Body of pancreas (tissue), 4 donors: ENCODE measurements at regions not wholly inside any gene's neighbourhood (a gene's known extent, or its start where the extent isn't known, plus 50 kb on each side); places are given as distances from the start of the nearest gene placed in this dataset.

Experiments used
- ATAC-seq: fragments of 150-250 bp; one replicate; pipeline ENCODE4 v1.9.1; 2016
- DNase-seq, 4 donors: peaks; one replicate each; pipeline ENCODE4 v3.0.0-alpha.2; 2019
- H3K27ac ChIP-seq, 4 donors: fragments of 200-600 bp; sonication (generic); 1 replicate in 3 of 4; 2 replicates in 1 of 4; pipeline versions ENCODE4 v1.5.1 to v1.6.1; 2016 to 2019; ENCODE audit warnings: mild to moderate bottlenecking in 1 of 4, mixed read lengths in 1 of 4, moderate library complexity in 1 of 4
- H3K27me3 ChIP-seq, 2 donors: fragments of 200-600 bp; sonication (generic); one replicate each; pipeline ENCODE4 v1.6.0; 2016; ENCODE audit warnings: mild to moderate bottlenecking in 1 of 2
- H3K36me3 ChIP-seq, 2 donors: fragments of 200-600 bp; sonication (generic); replicated peaks in 1 of 2; 2 replicates each; pipeline ENCODE4 v1.5.1; 2016; ENCODE audit warnings: low read depth in 2 of 2; ENCODE audit not compliant: insufficient read depth in 1 of 2
- H3K4me1 ChIP-seq: fragments of 200-600 bp; sonication (generic); one replicate; pipeline ENCODE4 v1.6.0; 2016
- H3K4me3 ChIP-seq, 2 donors: fragments of 200-600 bp; sonication (generic); 1 replicate in 1 of 2; 2 replicates in 1 of 2; pipeline ENCODE4 v1.5.1; 2016 to 2019
- H3K9me3 ChIP-seq, 3 donors: fragments of 200-600 bp; sonication (generic); 1 replicate in 2 of 3; 2 replicates in 1 of 3; pipeline ENCODE4 v1.5.1; 2016
- POLR2A ChIP-seq, 3 donors: fragments of 450-650 bp; IDR thresholded peaks; one replicate each; pipeline ENCODE4 v1.6.1; 2016; ENCODE audit warnings: antibody characterized with exemption in 3 of 3, mild to moderate bottlenecking in 2 of 3
- WGBS, 2 donors: methylation state at CpG; one replicate each; pipeline ENCODE4 v1.1.5; 2017; 5-methylcytosine and 5-hydroxymethylcytosine counted together
- intact Hi-C: fragments of 100-400 bp; cut with DNase I; formaldehyde crosslinking; loops from one replicate; pipeline ENCODE4 v1.15.1; 2023
- TF ChIP-seq, protein P1 (sequence below), 7 experiments: fragments of 450-650 bp in 4 of 7; fragments of 200-600 bp in 3 of 7; sonication (generic) in 3 of 7; IDR thresholded peaks; one replicate each; pipeline ENCODE4 v1.5.1; 2016 to 2019; ENCODE audit warnings: antibody characterized with exemption in 7 of 7

DNA sequence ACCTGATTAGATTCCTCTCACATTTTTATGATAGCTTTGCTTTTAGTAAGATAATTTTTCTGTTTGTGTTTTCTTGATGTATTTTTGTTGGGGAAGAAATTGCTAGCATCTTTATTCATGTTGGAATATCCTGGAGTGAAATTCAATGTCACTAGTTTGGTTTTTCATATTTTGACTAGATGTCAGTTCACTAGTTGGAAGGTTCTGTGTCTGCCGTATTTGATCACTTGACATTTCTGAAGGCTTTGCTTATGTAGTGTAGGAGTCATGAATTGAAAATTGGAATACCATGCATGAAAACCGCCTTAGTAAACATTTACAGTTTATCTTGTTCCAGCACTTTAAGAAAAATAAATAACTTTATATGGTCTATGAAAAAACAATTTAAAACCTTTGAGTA lies 348.4 kb downstream of the AASDHPPT start:
- Histone ChIP-seq H3K4me1 (no peaks in the 10 kb centered on the region), H3K36me3 (no peaks in the 10 kb centered on the region), H3K27ac (no peak overlapping the region), H3K4me3 (no peak overlapping the region), H3K27me3 (no peaks in the 10 kb centered on the region), H3K9me3 (no peaks in the 10 kb centered on the region)
- intact Hi-C loops = no loop called here
- 87 to 89% methylated on average over 2 of the region's 2 CpGs for WGBS, 2 donors
- ATAC-seq (no peak), DNase-seq (no peak)
- TF ChIP-seq, protein P1, sequence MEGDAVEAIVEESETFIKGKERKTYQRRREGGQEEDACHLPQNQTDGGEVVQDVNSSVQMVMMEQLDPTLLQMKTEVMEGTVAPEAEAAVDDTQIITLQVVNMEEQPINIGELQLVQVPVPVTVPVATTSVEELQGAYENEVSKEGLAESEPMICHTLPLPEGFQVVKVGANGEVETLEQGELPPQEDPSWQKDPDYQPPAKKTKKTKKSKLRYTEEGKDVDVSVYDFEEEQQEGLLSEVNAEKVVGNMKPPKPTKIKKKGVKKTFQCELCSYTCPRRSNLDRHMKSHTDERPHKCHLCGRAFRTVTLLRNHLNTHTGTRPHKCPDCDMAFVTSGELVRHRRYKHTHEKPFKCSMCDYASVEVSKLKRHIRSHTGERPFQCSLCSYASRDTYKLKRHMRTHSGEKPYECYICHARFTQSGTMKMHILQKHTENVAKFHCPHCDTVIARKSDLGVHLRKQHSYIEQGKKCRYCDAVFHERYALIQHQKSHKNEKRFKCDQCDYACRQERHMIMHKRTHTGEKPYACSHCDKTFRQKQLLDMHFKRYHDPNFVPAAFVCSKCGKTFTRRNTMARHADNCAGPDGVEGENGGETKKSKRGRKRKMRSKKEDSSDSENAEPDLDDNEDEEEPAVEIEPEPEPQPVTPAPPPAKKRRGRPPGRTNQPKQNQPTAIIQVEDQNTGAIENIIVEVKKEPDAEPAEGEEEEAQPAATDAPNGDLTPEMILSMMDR (IDR thresholded peaks at IDR 0.05) = no peak
- no peak for TF ChIP-seq POLR2A (IDR thresholded peaks at IDR 0.05)

DNA sequence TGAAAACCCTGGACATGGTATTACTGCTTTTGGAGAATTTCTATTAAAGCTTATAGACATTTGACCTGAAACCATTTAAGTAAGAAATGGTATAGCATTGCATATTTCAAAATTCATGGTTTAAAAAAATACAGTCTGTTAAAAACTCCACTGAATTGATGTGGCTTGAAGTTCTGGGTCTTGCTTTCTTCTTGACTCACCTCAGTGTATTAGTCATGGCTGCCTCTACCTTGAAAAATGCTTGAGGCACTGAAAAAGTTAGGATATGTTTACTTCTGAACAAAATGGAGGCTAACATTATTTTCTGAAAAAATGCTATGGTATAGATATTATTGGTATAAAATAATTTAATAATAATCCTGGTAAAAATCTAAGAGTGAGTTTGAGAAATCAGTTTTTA lies 349.2 kb downstream of the AASDHPPT start:
- H3K27ac ChIP-seq = no peak overlapping the region
- no peaks in the 10 kb centered on the region for H3K4me1 ChIP-seq
- H3K9me3 ChIP-seq = no peaks in the 10 kb centered on the region
- intact Hi-C loops = no loop called here
- no peak overlapping the region for H3K4me3 ChIP-seq
- ATAC-seq (no peak), DNase-seq (no peak)
- H3K36me3 ChIP-seq = no peaks in the 10 kb centered on the region
- TF ChIP-seq, protein P1 (IDR thresholded peaks at IDR 0.05) = no peak
- no peak for TF ChIP-seq POLR2A (IDR thresholded peaks at IDR 0.05)
- no peaks in the 10 kb centered on the region for H3K27me3 ChIP-seq

DNA sequence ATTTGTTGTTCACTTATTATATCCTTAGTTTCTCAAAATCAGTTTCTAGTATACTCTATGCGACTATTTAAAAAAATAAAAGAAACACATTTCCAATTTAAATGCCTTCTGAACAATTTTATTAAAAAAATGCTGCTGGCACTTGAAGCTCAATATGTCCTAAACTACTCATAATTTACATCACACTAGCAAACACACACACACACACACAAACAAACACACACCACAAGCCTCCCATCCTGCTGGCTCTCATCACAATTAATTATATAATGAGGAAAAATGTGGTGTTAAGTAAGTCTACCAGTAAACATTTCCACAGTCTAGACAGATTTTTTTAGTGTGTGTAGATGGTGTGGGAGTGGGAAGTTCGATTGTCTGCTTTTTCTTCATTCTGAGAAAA lies 350.3 kb downstream of the AASDHPPT start:
- intact Hi-C loops = no loop called here
- no peaks in the 10 kb centered on the region for H3K4me1 ChIP-seq
- no peaks in the 10 kb centered on the region for H3K9me3 ChIP-seq
- H3K27ac ChIP-seq = no peak overlapping the region
- H3K4me3 ChIP-seq = no peak overlapping the region
- no peaks in the 10 kb centered on the region for H3K27me3 ChIP-seq
- ATAC-seq = no peak
- WGBS, 2 donors = 82 to 93% methylated on average over 2 of the region's 2 CpGs
- TF ChIP-seq, protein P1 (IDR thresholded peaks at IDR 0.05) = no peak
- no peak for DNase-seq
- H3K36me3 ChIP-seq = no peaks in the 10 kb centered on the region

DNA sequence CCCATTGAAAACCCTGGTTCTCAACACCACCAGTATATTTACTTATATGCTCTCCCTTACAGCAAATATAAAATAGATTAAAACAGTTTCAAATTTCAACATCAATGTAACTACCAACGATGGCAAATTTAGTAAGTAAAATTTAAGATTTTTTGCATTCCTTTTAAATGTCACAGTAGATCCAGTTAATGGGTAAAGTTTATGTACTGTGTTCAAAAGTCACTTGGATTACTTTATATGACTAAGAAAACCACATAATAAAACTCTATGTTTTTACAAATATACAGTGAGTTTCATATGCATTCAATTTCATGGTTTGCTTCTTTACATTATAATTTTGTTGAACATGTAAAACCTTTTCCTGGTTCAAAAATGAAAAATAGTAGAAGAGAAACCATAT lies 364.6 kb downstream of the AASDHPPT start:
- TF ChIP-seq POLR2A (IDR thresholded peaks at IDR 0.05) = no peak
- TF ChIP-seq, protein P1 (IDR thresholded peaks at IDR 0.05) = no peak
- Histone ChIP-seq H3K27ac (no peak overlapping the region), H3K9me3 (no peaks in the 10 kb centered on the region), H3K27me3 (no peaks in the 10 kb centered on the region), H3K4me1 (no peaks in the 10 kb centered on the region), H3K36me3 (no peaks in the 10 kb centered on the region), H3K4me3 (no peak overlapping the region)
- DNase-seq = no peak
- no peak for ATAC-seq
- 62 to 66% methylated on average over 1 of the region's 1 CpG for WGBS, 2 donors
- intact Hi-C loops = no loop called here

DNA sequence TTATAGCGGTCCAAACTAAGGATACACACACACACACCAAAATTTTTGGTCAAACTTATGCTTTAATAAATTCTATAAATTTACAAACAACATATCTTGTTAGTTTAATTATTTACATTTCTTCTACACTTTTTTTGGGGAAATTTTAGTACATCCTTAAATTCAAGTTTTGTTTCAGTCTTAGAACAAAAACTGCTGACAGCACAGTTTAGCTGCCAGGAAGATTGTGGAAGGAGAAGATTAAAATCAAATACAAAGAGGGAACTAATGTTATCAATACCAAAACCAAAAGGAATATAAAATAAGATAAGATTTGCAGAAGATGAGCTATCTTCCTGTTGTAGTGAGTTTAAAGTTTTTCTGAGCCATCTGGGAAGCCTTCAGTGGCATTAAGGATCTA lies 368.8 kb downstream of the AASDHPPT start:
- 100% methylated on average over 1 of the region's 1 CpG for WGBS, 2 donors
- no peak overlapping the region for H3K4me3 ChIP-seq
- intact Hi-C loops = no loop called here

More for the DNA sequence above, 368.8 kb downstream of the AASDHPPT start:
- no peak for ATAC-seq
- no peaks in the 10 kb centered on the region for H3K27me3 ChIP-seq
- TF ChIP-seq, protein P1 (IDR thresholded peaks at IDR 0.05) = no peak
- TF ChIP-seq POLR2A (IDR thresholded peaks at IDR 0.05) = no peak
- no peak overlapping the region for H3K27ac ChIP-seq
- no peaks in the 10 kb centered on the region for H3K36me3 ChIP-seq
- DNase-seq = no peak
- no peaks in the 10 kb centered on the region for H3K9me3 ChIP-seq
- no peaks in the 10 kb centered on the region for H3K4me1 ChIP-seq
